A549 (cell line): ENCODE measurements at regions not wholly inside any gene's neighbourhood (a gene's known extent, or its start where the extent isn't known, plus 50 kb on each side); places are given as distances from the start of the nearest gene placed in this dataset.

Source experiments
- ATAC-seq, 2 experiments: fragments of 200-7000 bp in 1 of 2; fragments of >200 bp in 1 of 2; cut with Nextera tagmentation in 1 of 2; cut with Tn5 transposase in 1 of 2; 3 replicates each; pipeline versions ENCODE4 v1.8.0 to v1.9.1; 2018 to 2020; ENCODE audit warnings: mild to moderate bottlenecking in 1 of 2, moderate library complexity in 1 of 2
- CTCF ChIA-PET: fragments of 300-600 bp; sonication (Branson Sonifier 250); formaldehyde crosslinking; extraction: SDS; loops from one replicate; lab custom pipeline; 2021; ENCODE audit warnings: antibody characterized with exemption, inconsistent platforms; lab: Yijun Ruan, JAX
- POLR2A ChIA-PET: fragments of 350-600 bp; formaldehyde crosslinking; extraction: SDS; loops from one replicate; lab custom pipeline; 2021; ENCODE audit warnings: antibody characterized with exemption, inconsistent platforms; lab: Yijun Ruan, JAX
- DNase-seq, 2 experiments: peaks; one replicate each; pipeline versions ENCODE4 v3.0.0 to v3.0.0-alpha.2; 2011 to 2016; ENCODE audit warnings: low read depth in 1 of 2, low spot score in 1 of 2
- FAIRE-seq: peaks from 2 replicates; lab custom pipeline; 2011; peaks lifted over from hg19 to GRCh38; lab: Jason Lieb, UNC
- H3K27ac ChIP-seq, 2 experiments: fragments of >200 bp; sonication (Bioruptor Twin); formaldehyde crosslinking; 3 replicates each; pipeline ENCODE4 v1.5.1; 2016 to 2017
- H3K4me1 ChIP-seq: fragments of >200 bp; sonication (Bioruptor Twin); formaldehyde crosslinking; 3 replicates; pipeline ENCODE4 v1.6.1; 2016
- H3K4me2 ChIP-seq: fragments of >200 bp; sonication (Bioruptor Twin); formaldehyde crosslinking; 3 replicates; pipeline ENCODE4 v1.6.1; 2016
- H3K4me3 ChIP-seq: fragments of >200 bp; sonication (Bioruptor Twin); formaldehyde crosslinking; 3 replicates; pipeline ENCODE4 v1.5.1; 2016
- H3K9me3 ChIP-seq: fragments of >200 bp; sonication (Bioruptor Twin); formaldehyde crosslinking; 3 replicates; pipeline ENCODE4 v1.6.1; 2016
- BCL3 ChIP-seq: fragments of >200 bp; sonication (Bioruptor Twin); formaldehyde crosslinking; IDR thresholded peaks from 3 replicates; pipeline ENCODE4 v1.6.1; 2016
- EHF ChIP-seq: fragments of 250-450 bp; sonication (Bioruptor Pico); IDR thresholded peaks from 2 replicates; pipeline ENCODE4 v1.5.0; 2020; ENCODE audit warnings: mild to moderate bottlenecking
- EHMT2 ChIP-seq: fragments of 200-600 bp; sonication (generic); IDR thresholded peaks from 2 replicates; pipeline ENCODE4 v1.6.1; 2016; ENCODE audit warnings: antibody characterized with exemption, low read depth, mild to moderate bottlenecking, moderate library complexity
- ELK1 ChIP-seq: fragments of 150-350 bp; IDR thresholded peaks from 2 replicates; pipeline ENCODE4 v1.6.1; 2014; ENCODE audit warnings: low read depth, mild to moderate bottlenecking, low read length
- ESRRA ChIP-seq: fragments of 150-350 bp; IDR thresholded peaks from 2 replicates; pipeline ENCODE4 v1.6.1; 2014; ENCODE audit warnings: mild to moderate bottlenecking, low read length, borderline replicate concordance
- FOSB ChIP-seq: fragments of 250-450 bp; sonication (Bioruptor Pico); IDR thresholded peaks from 2 replicates; pipeline ENCODE4 v1.5.0; 2020; ENCODE audit warnings: mild to moderate bottlenecking, moderate library complexity
- FOSL2 ChIP-seq, 2 experiments: fragments of 450-650 bp in 1 of 2; fragments of >200 bp in 1 of 2; sonication (Bioruptor Twin) in 1 of 2; formaldehyde crosslinking; IDR thresholded peaks; 2 replicates each; pipeline versions ENCODE4 v1.5.0 to v1.6.1; 2016 to 2020; ENCODE audit warnings: mild to moderate bottlenecking in 1 of 2, moderate library complexity in 1 of 2
- GATA3 ChIP-seq: IDR thresholded peaks from 2 replicates; pipeline ENCODE4 v1.6.1; 2012; ENCODE audit warnings: borderline replicate concordance
- HDAC2 ChIP-seq: fragments of 200-600 bp; sonication (generic); IDR thresholded peaks from 2 replicates; pipeline ENCODE4 v1.6.1; 2016
- HES2 ChIP-seq: fragments of >200 bp; sonication (Bioruptor Twin); formaldehyde crosslinking; IDR thresholded peaks from 2 replicates; pipeline ENCODE4 v1.6.1; 2016
- HOXB5 ChIP-seq: fragments of 250-450 bp; sonication (Bioruptor Pico); IDR thresholded peaks from 2 replicates; pipeline ENCODE4 v1.5.0; 2020; ENCODE audit warnings: mild to moderate bottlenecking, moderate library complexity
- JUN ChIP-seq, 2 experiments: fragments of >200 bp; sonication (Bioruptor Twin); formaldehyde crosslinking; IDR thresholded peaks; 2 replicates in 1 of 2; 3 replicates in 1 of 2; pipeline ENCODE4 v1.6.1; 2016 to 2017
- JUNB ChIP-seq: fragments of >200 bp; sonication (Bioruptor Twin); formaldehyde crosslinking; IDR thresholded peaks from 2 replicates; pipeline ENCODE4 v1.6.1; 2016
- KDM1A ChIP-seq: fragments of 200-600 bp; sonication (generic); IDR thresholded peaks from 2 replicates; pipeline ENCODE4 v1.6.1; 2016; ENCODE audit warnings: low read depth, mild to moderate bottlenecking
- KDM5A ChIP-seq: fragments of 200-600 bp; sonication (generic); IDR thresholded peaks from 2 replicates; pipeline ENCODE4 v1.6.1; 2016; ENCODE audit warnings: antibody characterized with exemption, mild to moderate bottlenecking
- MAFK ChIP-seq: fragments of 450-650 bp; IDR thresholded peaks from 2 replicates; pipeline ENCODE4 v1.6.1; 2014; ENCODE audit not compliant: partially characterized antibody
- MAX ChIP-seq: IDR thresholded peaks from 2 replicates; pipeline ENCODE4 v1.6.1; 2012
- NFE2L2 ChIP-seq: fragments of 150-350 bp; conservative IDR thresholded peaks from 2 replicates; pipeline ENCODE4 v1.6.1; 2014; ENCODE audit warnings: low read length
- NR3C1 ChIP-seq: fragments of >200 bp; sonication (Bioruptor Twin); formaldehyde crosslinking; IDR thresholded peaks from 3 replicates; pipeline ENCODE4 v1.6.1; 2017
- PHF8 ChIP-seq: fragments of 200-600 bp; sonication (generic); IDR thresholded peaks from 2 replicates; pipeline ENCODE4 v1.6.1; 2016; ENCODE audit warnings: low read depth, mild to moderate bottlenecking, antibody characterized with exemption, moderate library complexity, borderline replicate concordance
- POLR2A ChIP-seq: IDR thresholded peaks from 2 replicates; pipeline ENCODE4 v1.6.1; 2012; ENCODE audit warnings: mild to moderate bottlenecking, low read length
- RCOR1 ChIP-seq: fragments of 150-350 bp; IDR thresholded peaks from 2 replicates; pipeline ENCODE4 v1.6.1; 2014; ENCODE audit warnings: antibody characterized with exemption, low read length, low read depth
- RFX5 ChIP-seq: fragments of 450-650 bp; IDR thresholded peaks from 2 replicates; pipeline ENCODE4 v1.7.1; 2014; ENCODE audit warnings: antibody characterized with exemption, mild to moderate bottlenecking, moderate library complexity
- RNF2 ChIP-seq: fragments of 200-600 bp; sonication (generic); IDR thresholded peaks from 2 replicates; pipeline ENCODE4 v1.6.1; 2016; ENCODE audit warnings: low read depth, mild to moderate bottlenecking, antibody characterized with exemption, moderate library complexity, borderline replicate concordance
- USF2 ChIP-seq: fragments of 450-650 bp; IDR thresholded peaks from 2 replicates; pipeline ENCODE4 v1.6.1; 2014; ENCODE audit warnings: antibody characterized with exemption
- ZFP36 ChIP-seq: fragments of 450-650 bp; IDR thresholded peaks from 2 replicates; pipeline ENCODE4 v1.6.1; 2014; ENCODE audit warnings: borderline replicate concordance; ENCODE audit not compliant: partially characterized antibody
- WGBS: methylation state at CpG from one replicate; pipeline ENCODE4 v1.1.6; 2017; ENCODE audit errors: missing lambda C conversion rate; 5-methylcytosine and 5-hydroxymethylcytosine counted together

- Histone ChIP-seq H3K4me1 (no peaks in the 10 kb centered on the region), H3K27ac (no peak overlapping the region), H3K4me2 (no peak overlapping the region), H3K4me3 (no peak overlapping the region), H3K9me3 (no peaks in the 10 kb centered on the region)
- ChIA-PET POLR2A (no interaction called here), CTCF (no interaction called here)
- ATAC-seq, result no peak
- DNase-seq, result no peak
- TF ChIP-seq FOSB (CRISPR knock-in tag) (no peak), ELK1 (no peak), RFX5 (no peak), GATA3 (no peak), FOSL2 (IDR thresholded peaks at IDR 0.05) (no peak), FOSL2 (CRISPR knock-in tag; IDR thresholded peaks at IDR 0.05) (no peak), ZFP36 (no peak), EHMT2 (no peak), NR3C1 (no peak), KDM5A (no peak), JUNB (no peak), PHF8 (no peak), RCOR1 (no peak), BCL3 (no peak), MAFK (no peak), NFE2L2 (no peak)
- 35% methylated on average over 1 of the region's 1 CpG for WGBS
- no peak for FAIRE-seq
Measured at GRCh38 chr21:28266061-28266460, 726.6 kb downstream of the LTN1 start.

GRCh38 chr21:28263974-28264373, 728.7 kb downstream of the LTN1 start:
- Histone ChIP-seq H3K27ac (no peak overlapping the region), H3K4me3 (no peak overlapping the region), H3K4me1 (no peaks in the 10 kb centered on the region), H3K4me2 (no peak overlapping the region)
- no peak for FAIRE-seq
- CTCF ChIA-PET, result no interaction called here
- no peak for DNase-seq
- no peak for ATAC-seq
- 6% methylated on average over 2 of the region's 4 CpGs for WGBS
- POLR2A ChIA-PET, result no interaction called here
- TF ChIP-seq EHMT2 (no peak), POLR2A (no peak), HDAC2 (no peak), JUNB (no peak), KDM1A (no peak), JUN (IDR thresholded peaks at IDR 0.05) (no peak), USF2 (no peak), HOXB5 (CRISPR knock-in tag) (no peak), MAX (no peak), EHF (no peak), RFX5 (no peak), HES2 (no peak), MAFK (no peak), RCOR1 (no peak), ESRRA (no peak), RNF2 (no peak)
- TF ChIP-seq, all 56 proteins: peak for 0
- H3K9me3 ChIP-seq, result no peaks in the 10 kb centered on the region
